DMS53 treated with DMSO at 0.1 percent for 48 hours (cell line): ENCODE measurements at regions not wholly inside any gene's neighbourhood (a gene's known extent, or its start where the extent isn't known, plus 50 kb on each side); places are given as distances from the start of the nearest gene placed in this dataset.
"Not testable (repeated sequence)": the region's sequence is repeated elsewhere in the genome, so short reads cannot be mapped to it uniquely, and the experiment has no call there.

Source experiments
- DNase-seq: peaks from one replicate; lab custom pipeline; 2025; ENCODE audit not compliant: unreplicated experiment; lab: John Stamatoyannopoulos, UW

DNA sequence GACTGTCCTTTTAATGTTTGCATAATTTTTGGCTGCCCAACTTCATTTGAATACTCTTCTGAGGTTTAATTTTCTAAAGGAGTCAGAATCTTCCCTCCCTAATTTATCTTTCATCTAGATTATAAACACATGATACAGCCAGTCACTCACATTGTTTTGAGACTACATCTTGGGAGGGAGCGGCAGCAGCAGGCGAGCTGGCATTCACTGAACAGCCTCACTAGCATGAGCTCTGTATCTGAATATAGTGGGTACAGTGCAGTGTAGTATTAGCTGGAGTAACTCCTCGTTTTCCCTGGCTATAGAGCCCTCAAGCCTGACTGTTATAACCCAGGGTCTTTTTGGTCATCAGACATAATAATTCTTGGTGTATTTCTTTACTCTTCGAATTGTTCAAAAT lies 969.2 kb upstream of the COX7C start:
- DNase-seq, result no peak

DNA sequence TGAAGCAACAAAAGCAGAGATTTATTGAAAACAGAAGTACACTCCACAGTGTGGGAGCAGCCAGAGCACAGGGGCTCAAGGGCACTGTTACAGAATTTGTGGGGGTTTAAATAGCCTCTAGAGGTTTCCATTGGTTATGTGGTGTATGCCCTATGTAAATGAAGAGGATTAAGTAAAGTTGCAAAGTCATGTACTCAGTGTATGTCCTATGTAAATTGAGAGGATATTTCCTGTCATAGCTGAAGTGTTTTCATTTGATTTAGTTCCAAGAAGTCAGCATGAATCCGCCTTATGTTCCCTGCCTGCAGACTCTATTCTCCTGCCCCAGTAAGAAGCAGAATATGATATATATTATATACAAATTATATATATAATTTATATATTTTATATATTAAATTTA lies 966.0 kb upstream of the COX7C start:
- DNase-seq, result no peak

DNA sequence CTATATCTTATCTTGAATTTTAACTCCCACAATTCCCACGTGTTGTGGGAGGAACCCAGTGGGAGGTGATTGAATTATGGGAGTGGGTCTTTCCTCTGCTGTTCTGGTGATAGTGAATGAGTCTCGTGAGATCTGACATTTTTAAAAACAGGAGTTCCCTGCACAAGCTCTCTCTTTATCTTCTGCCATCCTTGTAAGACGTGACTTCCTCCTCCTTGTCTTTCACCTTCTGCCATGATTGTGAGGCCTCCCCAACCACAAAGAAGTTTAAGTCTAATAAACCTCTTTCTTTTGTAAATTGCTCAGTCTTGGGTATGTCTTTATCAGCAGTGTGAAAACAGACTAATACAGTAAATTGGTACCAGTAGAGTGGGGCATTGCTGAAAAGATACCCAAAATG lies 963.6 kb upstream of the COX7C start:
- DNase-seq, result not testable (repeated sequence)

GRCh38 chr5:85656050-85656449 lies 961.7 kb upstream of the COX7C start:
- no peak for DNase-seq

- DNase-seq, result not testable (repeated sequence)
Observed at GRCh38 chr5:85657328-85657727, 960.4 kb upstream of the COX7C start.

- not testable (repeated sequence) for DNase-seq
Observed at GRCh38 chr5:85662969-85663707, 954.6 kb upstream of the COX7C start.

DNA sequence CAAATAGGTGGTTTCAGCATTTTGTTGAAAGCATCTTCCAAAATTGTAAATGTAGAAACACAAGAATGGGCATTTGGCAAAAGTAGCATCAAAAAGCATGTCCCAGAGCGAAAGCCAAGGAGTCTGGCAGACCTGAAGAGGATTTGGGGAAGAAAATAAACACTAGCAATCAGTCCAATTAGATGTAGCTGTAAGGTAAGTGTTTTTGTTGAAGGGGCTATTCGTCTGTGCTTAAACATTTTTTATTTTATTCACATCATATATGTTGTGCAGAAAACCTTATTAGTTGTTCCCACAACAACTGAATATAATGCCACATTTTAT lies 954.1 kb upstream of the COX7C start:
- DNase-seq, result no peak

DNA sequence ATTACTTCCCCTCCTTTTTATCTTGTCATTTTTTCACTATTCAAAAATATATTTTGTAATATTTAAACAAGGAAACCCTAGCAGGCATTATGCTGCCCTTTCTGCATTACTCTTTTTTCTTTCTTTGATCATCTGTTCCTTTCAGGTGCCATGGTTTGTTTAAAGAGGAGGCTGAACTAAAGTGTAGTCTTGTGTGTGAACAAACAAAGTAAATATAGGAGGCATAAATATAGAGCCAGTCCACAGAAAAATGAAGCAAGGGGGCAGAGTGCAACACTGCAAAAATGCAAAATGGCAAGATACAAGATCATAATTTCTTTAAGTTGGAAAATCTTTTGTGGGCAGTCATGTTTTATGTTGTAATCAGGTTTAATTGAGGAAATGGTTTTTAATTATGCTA lies 947.3 kb upstream of the COX7C start:
- peak; percentile 67 for DNase-seq

GRCh38 chr5:85671223-85671970 lies 946.3 kb upstream of the COX7C start:
- DNase-seq, result no peak

GRCh38 chr5:85681871-85682270 lies 935.9 kb upstream of the COX7C start:
- DNase-seq, result no peak

- DNase-seq, result no peak
Observed at GRCh38 chr5:85684351-85684750, 933.4 kb upstream of the COX7C start.

DNA sequence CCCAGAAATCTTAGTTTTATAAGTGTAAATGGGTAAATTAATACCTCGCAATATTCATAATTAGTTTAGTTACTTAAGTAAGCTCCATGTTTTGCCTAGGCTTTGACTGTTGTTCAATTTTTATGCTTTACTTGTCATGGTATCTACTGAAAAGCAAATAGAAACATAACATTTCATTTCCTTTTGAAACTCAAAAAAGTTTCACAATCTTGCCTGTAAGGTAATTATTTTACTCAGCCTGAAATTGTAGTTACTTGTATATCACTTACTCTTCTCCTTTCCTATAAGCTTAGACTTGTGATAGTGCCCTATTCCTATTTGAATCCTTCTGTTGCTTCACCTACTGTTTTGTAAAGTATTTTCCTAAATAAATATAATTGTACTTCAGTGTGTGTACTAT lies 914.4 kb upstream of the COX7C start:
- no peak for DNase-seq

DNA sequence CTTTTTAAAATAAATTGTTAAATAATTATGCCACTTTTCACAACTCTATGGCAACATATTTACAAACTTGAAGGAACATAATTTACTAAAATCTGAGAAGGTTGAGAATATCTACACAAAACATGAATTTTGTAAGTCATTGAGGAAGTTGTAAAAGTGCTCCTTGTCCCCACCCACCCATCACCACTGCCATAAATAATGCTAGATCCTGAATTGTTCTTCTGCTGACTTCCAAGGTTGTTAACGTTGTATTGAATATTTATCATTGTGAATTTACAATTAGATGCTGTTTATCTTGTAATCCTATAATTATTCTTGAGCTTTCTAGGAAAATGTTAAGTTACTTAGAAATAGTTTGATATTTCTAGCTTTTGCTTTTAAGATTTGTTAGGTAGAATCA lies 908.0 kb upstream of the COX7C start:
- DNase-seq, result no peak

- DNase-seq, result no peak
Observed at GRCh38 chr5:85716344-85717202, 901.2 kb upstream of the COX7C start.

DNA sequence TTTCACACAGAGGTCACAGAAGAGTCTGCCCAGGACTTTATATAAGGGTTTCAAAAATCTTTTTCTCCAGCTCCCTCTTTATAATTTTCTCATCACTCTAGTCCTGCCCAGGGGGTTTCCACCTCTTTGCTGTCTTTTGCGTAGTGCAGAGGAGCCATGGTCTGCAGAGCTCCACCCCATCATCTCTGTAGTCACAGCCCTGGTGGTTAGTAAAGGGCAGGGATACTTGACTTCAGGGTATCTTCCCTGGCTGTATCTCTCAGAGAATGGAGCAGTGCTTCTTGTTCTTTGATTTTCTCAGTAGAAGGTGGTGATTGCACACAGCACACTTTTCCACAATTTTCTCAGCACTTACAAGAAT lies 900.6 kb upstream of the COX7C start:
- no peak for DNase-seq

DNA sequence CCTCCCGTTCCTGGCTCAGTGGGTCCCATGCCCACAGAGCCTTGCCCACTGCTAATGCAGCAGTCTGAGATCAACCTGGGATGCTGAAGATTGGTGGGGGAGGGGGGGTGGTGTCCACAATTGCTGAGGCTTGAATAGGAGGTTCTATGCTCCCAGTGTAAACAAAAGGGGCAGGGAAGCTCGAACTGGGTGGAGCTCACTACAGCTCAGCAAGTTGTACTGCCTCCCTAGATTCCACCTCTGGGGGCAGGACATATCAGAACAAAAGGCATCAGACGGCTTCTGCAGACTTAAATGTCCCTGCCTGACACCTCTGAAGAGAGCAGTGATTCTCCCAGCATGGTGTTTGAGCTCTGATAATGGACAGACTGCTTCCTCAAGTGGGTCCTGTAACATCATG lies 885.6 kb upstream of the COX7C start:
- DNase-seq, result no peak

DNA sequence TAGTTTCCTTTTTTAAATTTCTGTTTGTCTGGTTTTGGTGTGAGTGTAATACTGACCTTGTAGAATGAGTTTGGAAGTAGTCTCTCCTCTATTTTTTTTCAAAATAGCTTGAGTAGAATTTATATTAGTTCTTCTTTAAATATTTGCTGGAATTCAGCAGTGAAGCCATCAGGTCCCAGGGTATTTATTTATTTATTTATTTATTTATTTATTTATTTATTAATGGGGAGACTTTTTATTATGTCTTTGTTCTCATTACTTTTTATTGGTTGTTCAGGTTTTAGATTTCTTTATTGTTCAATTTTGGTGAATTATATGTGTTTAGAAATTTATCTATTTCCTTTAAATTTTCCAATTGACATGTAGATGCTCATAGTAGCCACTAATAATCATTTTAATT lies 875.8 kb upstream of the COX7C start:
- DNase-seq, result no peak

DNA sequence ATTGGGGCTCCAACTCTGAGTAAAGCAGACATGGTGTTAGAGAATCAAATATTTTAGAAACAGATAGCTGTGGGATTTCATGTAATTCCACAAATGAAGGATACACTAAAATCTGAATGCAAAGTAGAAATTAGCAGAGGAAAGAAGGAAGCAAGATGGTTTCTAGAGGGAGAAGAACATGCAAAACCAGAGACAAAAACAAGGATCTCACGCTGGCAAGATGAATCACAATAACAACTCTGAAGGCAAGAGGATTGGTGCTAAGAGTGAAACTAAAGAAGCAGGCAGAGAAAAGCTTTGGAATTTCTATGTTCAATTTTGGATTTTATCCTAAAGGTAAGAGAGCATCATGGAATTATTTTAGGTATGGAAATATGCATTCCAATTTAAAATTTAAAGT lies 857.2 kb upstream of the COX7C start:
- no peak for DNase-seq

GRCh38 chr5:85769347-85769746 lies 848.4 kb upstream of the COX7C start:
- DNase-seq, result no peak

- DNase-seq, result no peak
Observed at GRCh38 chr5:85784746-85785145, 833.0 kb upstream of the COX7C start.

GRCh38 chr5:85813146-85813545 lies 804.6 kb upstream of the COX7C start:
- DNase-seq, result no peak

GRCh38 chr5:85814596-85814995 lies 803.1 kb upstream of the COX7C start:
- DNase-seq, result no peak
